ENCODE measurements at regions not wholly inside any gene's neighbourhood (a gene's known extent, or its start where the extent isn't known, plus 50 kb on each side); places are given as distances from the start of the nearest gene placed in this dataset.

DNA sequence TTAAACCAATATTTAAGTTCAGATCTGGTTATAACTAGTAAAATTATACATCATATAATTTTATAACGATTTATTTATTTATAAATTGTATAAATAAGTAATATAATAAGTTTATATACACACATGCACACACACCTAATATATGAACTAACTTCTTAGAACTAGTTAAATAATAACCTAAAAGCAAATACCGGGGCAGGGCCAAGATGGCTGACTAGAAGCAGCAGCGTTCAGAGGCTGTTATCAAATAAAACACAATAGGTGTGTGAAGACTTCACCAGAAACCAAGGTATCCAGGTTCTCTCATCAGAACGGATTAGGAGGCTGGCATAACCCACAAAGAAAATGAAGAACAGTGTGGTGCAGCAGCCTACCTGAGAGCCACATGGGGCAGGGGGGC, 653.6 kb upstream of the CBLB start:
- Histone ChIP-seq H3K9ac (ENCODE audit: low read depth in 1 of 2, low read length in 2 of 2) (no peak overlapping the region), H3K36me3 (ENCODE audit: control insufficient read depth in 4 of 4, insufficient read depth in 3 of 4, low read depth in 1 of 4, low read length in 3 of 4) (no peaks in the 10 kb centered on the region), H3K27ac (ENCODE audit: low read depth in 1 of 2, low read length in 2 of 2) (no peak overlapping the region), H3K9me3 (ENCODE audit: control insufficient read depth in 4 of 4, low read length in 3 of 4) (no peaks in the 10 kb centered on the region), H3K4me3 (ENCODE audit: low read depth in 1 of 3, low read length in 3 of 3) (no peak overlapping the region), H3K4me1 (ENCODE audit: control insufficient read depth in 4 of 4, insufficient read depth in 4 of 4, low read length in 3 of 4) (no peaks in the 10 kb centered on the region), H3K27me3 (ENCODE audit: control insufficient read depth in 4 of 4, insufficient read depth in 4 of 4, low read length in 3 of 4) (no peaks in the 10 kb centered on the region)
- WGBS, result 48% methylated on average over 4 of the region's 4 CpGs
- no peak for DNase-seq (ENCODE audit: low spot score)
- no peak for TF ChIP-seq RAD21 (IDR thresholded peaks at IDR 0.05)

DNA sequence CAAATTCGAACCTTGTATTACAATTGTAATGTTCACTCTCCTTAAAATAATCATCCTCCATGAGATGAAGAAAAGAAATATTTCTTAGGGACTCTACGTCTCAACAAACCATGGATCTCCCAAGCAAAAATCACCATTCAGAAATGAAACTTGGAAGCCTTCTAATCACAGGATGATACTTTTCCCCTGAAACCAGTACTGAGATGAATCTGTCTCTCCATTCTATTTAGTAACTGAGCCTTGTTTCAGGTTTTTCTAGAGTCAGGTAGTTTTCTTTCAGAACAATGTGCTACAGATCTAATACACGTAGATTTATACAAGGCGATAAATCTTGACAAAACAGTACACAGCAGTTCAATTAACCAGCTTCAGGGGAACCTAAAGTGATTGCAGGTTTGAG, 660.1 kb upstream of the CBLB start:
- TF ChIP-seq, protein P1, sequence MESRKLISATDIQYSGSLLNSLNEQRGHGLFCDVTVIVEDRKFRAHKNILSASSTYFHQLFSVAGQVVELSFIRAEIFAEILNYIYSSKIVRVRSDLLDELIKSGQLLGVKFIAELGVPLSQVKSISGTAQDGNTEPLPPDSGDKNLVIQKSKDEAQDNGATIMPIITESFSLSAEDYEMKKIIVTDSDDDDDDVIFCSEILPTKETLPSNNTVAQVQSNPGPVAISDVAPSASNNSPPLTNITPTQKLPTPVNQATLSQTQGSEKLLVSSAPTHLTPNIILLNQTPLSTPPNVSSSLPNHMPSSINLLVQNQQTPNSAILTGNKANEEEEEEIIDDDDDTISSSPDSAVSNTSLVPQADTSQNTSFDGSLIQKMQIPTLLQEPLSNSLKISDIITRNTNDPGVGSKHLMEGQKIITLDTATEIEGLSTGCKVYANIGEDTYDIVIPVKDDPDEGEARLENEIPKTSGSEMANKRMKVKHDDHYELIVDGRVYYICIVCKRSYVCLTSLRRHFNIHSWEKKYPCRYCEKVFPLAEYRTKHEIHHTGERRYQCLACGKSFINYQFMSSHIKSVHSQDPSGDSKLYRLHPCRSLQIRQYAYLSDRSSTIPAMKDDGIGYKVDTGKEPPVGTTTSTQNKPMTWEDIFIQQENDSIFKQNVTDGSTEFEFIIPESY (IDR thresholded peaks at IDR 0.05), result no peak
- TF ChIP-seq SP1 (IDR thresholded peaks at IDR 0.05) (no peak), FOXA2 (IDR thresholded peaks at IDR 0.05) (no peak), HNF4G (IDR thresholded peaks at IDR 0.05) (no peak), HNF4A (conservative IDR thresholded peaks at IDR 0.05) (no peak), GABPA (IDR thresholded peaks at IDR 0.05 in 1 of 2, conservative IDR thresholded peaks at IDR 0.05 in 1 of 2) (no peak), JUND (IDR thresholded peaks at IDR 0.05) (no peak), RXRA (IDR thresholded peaks at IDR 0.05) (no peak), TAF1 (conservative IDR thresholded peaks at IDR 0.05) (no peak), RAD21 (IDR thresholded peaks at IDR 0.05) (no peak), EGR1 (IDR thresholded peaks at IDR 0.05; ENCODE audit: low read depth in 2 of 2) (no peak), YY1 (IDR thresholded peaks at IDR 0.05) (no peak), NR2F2 (IDR thresholded peaks at IDR 0.05) (no peak), FOXA1 (IDR thresholded peaks at IDR 0.05) (no peak)
- TF ChIP-seq, protein P2, sequence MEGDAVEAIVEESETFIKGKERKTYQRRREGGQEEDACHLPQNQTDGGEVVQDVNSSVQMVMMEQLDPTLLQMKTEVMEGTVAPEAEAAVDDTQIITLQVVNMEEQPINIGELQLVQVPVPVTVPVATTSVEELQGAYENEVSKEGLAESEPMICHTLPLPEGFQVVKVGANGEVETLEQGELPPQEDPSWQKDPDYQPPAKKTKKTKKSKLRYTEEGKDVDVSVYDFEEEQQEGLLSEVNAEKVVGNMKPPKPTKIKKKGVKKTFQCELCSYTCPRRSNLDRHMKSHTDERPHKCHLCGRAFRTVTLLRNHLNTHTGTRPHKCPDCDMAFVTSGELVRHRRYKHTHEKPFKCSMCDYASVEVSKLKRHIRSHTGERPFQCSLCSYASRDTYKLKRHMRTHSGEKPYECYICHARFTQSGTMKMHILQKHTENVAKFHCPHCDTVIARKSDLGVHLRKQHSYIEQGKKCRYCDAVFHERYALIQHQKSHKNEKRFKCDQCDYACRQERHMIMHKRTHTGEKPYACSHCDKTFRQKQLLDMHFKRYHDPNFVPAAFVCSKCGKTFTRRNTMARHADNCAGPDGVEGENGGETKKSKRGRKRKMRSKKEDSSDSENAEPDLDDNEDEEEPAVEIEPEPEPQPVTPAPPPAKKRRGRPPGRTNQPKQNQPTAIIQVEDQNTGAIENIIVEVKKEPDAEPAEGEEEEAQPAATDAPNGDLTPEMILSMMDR (IDR thresholded peaks at IDR 0.05; ENCODE audit: low read depth, low read length, missing input control), result no peak
- TF ChIP-seq, protein P3, sequence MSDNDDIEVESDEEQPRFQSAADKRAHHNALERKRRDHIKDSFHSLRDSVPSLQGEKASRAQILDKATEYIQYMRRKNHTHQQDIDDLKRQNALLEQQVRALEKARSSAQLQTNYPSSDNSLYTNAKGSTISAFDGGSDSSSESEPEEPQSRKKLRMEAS (IDR thresholded peaks at IDR 0.05), result no peak
- TF ChIP-seq, protein P4, sequence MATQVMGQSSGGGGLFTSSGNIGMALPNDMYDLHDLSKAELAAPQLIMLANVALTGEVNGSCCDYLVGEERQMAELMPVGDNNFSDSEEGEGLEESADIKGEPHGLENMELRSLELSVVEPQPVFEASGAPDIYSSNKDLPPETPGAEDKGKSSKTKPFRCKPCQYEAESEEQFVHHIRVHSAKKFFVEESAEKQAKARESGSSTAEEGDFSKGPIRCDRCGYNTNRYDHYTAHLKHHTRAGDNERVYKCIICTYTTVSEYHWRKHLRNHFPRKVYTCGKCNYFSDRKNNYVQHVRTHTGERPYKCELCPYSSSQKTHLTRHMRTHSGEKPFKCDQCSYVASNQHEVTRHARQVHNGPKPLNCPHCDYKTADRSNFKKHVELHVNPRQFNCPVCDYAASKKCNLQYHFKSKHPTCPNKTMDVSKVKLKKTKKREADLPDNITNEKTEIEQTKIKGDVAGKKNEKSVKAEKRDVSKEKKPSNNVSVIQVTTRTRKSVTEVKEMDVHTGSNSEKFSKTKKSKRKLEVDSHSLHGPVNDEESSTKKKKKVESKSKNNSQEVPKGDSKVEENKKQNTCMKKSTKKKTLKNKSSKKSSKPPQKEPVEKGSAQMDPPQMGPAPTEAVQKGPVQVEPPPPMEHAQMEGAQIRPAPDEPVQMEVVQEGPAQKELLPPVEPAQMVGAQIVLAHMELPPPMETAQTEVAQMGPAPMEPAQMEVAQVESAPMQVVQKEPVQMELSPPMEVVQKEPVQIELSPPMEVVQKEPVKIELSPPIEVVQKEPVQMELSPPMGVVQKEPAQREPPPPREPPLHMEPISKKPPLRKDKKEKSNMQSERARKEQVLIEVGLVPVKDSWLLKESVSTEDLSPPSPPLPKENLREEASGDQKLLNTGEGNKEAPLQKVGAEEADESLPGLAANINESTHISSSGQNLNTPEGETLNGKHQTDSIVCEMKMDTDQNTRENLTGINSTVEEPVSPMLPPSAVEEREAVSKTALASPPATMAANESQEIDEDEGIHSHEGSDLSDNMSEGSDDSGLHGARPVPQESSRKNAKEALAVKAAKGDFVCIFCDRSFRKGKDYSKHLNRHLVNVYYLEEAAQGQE (IDR thresholded peaks at IDR 0.05), result no peak
- TF ChIP-seq, protein P5, sequence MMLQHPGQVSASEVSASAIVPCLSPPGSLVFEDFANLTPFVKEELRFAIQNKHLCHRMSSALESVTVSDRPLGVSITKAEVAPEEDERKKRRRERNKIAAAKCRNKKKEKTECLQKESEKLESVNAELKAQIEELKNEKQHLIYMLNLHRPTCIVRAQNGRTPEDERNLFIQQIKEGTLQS (IDR thresholded peaks at IDR 0.05), result no peak
- H3K9ac ChIP-seq (ENCODE audit: low read depth in 1 of 2, low read length in 2 of 2), result no peak overlapping the region
- no peaks in the 10 kb centered on the region for H3K9me3 ChIP-seq (ENCODE audit: control insufficient read depth in 4 of 4, low read length in 3 of 4)
- H3K4me1 ChIP-seq (ENCODE audit: control insufficient read depth in 4 of 4, insufficient read depth in 4 of 4, low read length in 3 of 4), result no peaks in the 10 kb centered on the region
- H3K4me3 ChIP-seq (ENCODE audit: low read depth in 1 of 3, low read length in 3 of 3), result no peak overlapping the region
- no peaks in the 10 kb centered on the region for H3K27me3 ChIP-seq (ENCODE audit: control insufficient read depth in 4 of 4, insufficient read depth in 4 of 4, low read length in 3 of 4)
- DNase-seq (ENCODE audit: low spot score), result no peak
- no peaks in the 10 kb centered on the region for H3K36me3 ChIP-seq (ENCODE audit: control insufficient read depth in 4 of 4, insufficient read depth in 3 of 4, low read depth in 1 of 4, low read length in 3 of 4)
- WGBS, result 80% methylated on average over 4 of the region's 4 CpGs
- H3K27ac ChIP-seq (ENCODE audit: low read depth in 1 of 2, low read length in 2 of 2), result no peak overlapping the region

Data from liver (tissue), 8 donors.